HG03442 (cell line): ENCODE measurements at regions not wholly inside any gene's neighbourhood (a gene's known extent, or its start where the extent isn't known, plus 50 kb on each side); places are given as distances from the start of the nearest gene placed in this dataset.

Source experiments
- ATAC-seq: cut with Tn5 transposase; IDR thresholded peaks from one replicate; pipeline ENCODE4 v1.9.1; 2021; ENCODE audit warnings: mild to moderate bottlenecking, moderate library complexity; ENCODE audit not compliant: unreplicated experiment

DNA sequence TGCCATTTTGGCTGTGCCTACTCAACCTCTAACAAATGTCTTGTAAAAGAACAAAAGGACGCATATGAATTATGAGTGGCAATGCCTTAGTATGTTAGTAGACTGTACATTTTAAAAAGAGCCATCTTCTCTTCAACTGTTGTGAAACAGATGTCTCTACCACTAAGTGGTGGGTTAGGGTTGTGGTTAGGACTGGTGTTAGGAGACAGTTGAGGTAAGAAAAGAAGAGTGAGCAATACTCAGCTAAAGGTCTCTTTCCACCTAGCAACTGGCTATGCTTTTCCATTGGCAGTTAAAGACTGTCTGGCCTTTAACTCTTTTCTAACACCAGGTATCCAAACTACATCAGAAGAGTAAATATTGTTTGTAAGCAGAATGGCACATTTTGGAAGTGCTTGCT is 221.7 kb upstream of the TBC1D5 start:
- no peak for ATAC-seq

DNA sequence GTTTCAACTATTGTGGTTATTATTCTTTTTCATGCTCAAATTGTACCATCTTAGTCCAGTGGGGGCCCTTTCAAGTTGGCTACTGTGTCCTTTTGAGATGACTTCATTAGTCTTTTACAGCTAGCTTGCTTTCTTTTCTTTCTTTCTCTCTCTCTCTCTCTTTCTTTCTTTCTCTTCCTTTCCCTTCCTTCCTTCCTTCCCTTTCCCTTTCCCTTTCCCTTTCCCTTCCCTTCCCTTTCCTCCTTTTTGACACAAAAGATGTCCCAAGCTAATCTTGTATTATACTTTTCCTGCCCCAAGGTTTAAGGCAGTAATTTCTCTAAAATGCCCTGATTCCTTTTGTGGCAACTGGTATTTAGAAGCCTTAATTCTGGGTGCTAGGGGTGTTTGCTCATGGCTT is 213.0 kb upstream of the TBC1D5 start:
- ATAC-seq = no peak

DNA sequence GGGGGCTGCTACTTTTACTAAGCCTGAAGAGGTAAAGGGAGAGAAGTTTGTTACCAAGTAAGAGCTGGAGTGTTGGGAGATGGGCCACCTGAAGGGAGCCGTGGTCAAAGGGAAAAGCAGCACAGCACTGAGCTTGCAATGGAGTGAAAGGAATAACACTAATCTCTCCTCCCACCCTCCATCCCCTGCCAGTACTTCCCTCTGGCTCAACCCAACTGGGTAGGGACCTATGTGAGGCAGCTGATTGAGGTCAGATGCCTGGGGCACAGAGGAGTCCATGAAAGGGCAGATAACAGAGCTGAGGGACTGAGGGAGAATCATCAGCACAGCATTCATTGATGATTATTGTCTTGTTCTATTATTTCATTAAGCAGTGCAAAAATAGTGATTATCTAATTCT is 212.4 kb upstream of the TBC1D5 start:
- ATAC-seq = no peak

DNA sequence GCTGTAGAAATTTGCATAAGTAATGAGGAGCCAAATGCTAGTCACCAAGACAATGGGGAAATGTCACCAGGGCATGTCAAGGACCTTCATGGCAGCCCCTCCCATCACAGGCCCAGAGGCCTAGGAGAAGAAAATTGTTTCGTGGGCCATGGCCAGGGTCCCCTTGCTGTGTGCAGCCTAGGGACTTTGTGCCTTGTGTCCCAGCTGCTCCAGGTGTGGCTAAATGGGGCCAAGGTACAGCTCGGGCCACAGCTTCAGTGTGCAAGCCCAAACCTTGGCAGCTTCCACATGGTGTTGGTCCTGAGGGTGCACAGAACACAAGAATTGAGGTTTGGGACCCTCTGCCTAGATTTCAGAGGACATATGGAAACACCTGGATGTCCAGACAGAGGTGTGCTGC is 208.8 kb upstream of the TBC1D5 start:
- no peak for ATAC-seq

DNA sequence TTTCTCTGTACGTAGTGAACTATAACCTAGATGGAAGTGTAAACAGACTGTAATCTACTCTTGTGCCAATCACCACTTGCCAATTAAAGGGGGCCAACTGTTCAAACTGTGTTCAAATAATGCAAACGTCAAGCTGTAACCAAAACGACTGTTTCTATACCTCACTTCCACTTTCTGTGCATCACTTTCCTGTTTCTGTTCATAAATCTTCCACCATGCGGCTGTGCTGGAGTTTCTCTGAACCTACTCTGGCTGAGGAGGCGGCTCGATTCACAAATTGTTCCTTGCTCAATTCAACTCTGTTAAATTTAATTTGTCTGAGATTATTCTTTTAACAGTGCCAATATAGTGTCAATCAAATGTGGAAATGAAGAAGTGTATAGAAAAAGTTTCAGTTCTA is 206.7 kb upstream of the TBC1D5 start:
- ATAC-seq = no peak

DNA sequence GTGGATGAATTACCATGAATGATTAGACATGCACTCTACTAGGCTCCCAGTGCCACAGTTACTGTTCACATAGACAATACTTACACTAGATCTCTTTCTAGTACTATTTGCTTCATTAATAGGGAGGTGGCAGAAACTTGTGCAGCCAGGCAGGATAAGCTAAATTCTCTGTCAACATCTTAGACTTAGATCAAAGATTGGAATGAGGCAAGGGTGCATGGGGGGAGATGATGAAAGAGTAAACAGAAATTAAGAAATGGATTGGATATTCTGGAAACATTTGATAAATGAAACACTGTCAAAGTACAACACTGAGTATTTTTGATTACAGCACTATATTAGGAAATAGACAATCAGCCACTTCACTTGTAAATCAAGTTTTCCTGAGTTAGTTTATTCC is 205.4 kb upstream of the TBC1D5 start:
- no peak for ATAC-seq

DNA sequence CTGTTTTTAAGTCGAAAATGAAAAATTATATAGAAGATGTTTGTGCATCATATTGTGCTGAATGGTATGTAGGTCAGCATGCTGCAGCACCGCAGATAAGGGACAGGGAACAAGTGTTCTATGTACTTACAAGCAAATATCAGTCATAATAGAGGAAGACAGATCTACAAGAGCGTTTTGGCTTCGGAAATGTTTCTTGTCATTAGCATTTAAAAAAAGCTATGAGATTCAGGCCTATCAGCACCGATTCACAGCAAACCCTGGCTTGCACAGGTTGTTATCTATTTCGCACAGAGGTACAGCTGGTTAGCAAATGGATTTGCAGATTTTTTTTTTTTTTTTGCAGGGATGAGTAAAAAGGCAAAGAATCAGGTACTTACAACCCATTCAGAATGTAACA is 204.2 kb upstream of the TBC1D5 start:
- ATAC-seq = no peak

DNA sequence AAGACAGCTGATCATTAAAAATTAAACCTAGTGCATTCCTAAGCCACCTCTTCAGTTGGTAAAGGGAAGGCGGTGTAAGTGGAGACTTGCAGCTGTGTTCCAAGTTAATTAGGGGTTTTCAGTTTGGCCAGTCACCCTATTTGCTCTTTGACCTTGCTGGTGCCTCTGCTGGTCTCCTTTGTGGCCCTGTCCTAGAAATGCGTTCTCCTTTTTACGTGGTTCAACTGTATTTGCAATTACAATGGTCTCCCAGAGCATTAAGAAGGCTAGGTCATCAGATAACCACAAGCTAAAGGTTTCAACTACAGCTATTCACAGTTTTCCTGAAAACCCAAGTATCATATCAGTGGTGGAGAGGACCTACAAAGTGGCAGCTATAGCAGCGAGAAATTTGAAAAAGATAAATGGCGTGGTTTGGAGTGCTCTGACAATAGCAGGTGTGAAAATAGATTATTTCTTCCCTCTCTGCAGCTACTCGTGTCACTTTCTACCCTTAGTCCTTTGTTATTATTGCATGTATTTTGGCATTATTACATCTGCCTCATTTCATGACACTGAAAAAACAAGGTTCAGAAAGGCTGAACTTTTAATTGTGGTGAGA is 203.5 kb upstream of the TBC1D5 start:
- ATAC-seq = no peak

DNA sequence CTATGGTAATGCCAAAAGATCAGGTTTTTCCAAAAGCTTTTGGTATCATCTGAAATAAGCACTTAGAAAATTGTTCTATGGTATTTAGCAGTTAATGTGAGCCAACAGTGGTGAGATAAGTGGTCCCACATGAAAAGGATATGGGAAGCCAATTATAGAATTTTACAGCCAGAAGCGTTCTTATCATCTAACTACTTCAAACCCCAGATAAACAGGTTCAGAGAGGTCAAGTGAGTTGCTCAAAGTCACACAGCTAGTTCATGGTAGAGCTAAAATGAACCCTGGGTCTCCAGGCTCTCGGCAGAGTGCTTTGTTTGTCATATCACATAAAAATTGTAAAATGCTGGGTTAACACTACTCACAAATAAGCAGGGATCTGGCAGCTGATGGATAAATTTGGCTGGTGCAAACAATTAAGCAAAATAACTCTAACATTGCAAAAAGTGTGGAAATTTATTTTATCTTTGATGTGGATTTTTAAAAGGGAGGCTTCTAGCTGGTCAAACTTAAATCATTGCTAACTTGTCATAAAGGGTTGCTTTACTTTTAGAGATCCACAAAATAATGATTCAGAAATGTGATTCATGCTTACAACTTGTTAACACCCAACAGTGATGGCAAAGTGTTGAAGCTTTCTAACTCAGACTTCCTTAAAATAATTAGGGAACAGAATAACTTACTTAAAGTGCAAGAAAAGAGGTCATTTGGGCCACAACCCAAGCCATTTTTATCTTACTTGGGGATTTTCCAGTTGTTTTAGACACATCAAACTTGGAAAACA is 202.8 kb upstream of the TBC1D5 start:
- no peak for ATAC-seq

DNA sequence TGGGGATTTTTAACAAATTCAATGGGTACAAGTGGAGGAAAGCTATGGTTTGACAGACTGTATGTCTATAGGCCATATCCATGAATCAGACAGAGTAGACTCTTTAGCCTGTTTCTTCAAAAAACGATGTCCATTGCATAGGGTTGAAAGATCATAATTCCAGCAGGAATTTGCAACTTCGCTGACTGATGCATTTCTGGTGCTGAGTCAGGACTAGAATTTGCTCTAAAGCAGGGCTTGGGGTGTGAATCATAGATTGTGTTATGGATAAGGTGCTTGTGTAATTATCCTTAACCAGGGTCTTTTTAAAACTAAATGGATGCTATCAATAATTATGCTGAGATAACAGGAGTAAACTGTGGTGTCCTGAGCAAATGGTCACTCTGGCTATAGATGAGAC is 200.4 kb upstream of the TBC1D5 start:
- no peak for ATAC-seq

DNA sequence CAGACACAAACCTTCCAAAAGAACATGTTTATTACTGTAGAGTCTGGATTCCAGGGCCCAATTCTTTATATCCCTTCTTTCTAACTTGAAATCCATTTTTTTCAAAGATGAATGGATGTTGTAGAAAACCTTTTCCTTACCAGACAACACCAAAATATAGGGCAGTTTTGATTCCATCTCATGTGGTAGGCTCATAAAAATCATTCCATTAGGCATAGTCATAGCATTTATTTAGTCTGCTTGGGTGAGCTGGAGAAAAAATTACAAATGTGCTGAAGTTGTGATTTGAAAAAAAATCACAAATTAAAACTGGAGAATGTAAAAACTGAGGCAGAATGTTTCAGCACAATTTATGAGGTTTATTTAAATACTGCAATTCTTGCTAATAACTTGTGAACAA is 199.3 kb upstream of the TBC1D5 start:
- ATAC-seq = no peak

DNA sequence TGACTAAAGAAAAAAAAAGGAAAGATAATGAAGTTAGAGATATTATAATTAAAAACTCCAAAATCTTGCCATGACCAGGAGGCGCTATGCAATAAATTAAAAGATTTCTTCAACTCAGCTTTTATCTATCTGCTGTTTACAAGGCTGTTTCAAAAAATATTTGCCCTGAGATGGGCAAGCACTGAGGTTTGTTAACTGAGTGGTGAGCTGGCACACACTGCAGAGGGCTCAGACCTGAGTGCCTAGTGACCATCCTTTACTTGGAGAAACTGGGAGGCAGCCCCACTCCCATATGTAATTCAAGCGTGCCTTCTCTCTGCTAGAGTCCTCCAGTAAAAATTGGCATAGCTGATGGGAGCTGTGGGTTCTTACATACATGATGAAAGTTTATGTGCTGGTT is 198.7 kb upstream of the TBC1D5 start:
- ATAC-seq = no peak

DNA sequence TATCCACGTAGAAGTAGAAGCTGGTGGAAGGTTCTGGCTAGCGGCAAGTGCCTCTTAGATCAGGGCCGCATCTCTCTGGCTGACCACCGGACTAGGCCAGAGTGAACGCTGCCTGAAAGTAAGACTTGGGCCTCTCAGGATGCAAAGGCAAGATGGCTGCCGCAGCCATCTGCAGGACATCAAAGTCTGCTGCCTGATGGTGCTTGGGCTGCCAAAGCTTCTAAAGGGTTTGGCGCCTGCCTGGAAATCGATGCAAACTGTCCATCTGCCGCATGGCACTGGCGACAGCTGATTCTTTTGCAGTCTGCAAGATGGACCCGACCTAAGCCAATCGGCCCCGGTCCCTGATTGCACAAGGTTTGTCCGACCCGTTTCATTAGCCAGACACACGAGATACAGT is 196.7 kb upstream of the TBC1D5 start:
- ATAC-seq = no peak

DNA sequence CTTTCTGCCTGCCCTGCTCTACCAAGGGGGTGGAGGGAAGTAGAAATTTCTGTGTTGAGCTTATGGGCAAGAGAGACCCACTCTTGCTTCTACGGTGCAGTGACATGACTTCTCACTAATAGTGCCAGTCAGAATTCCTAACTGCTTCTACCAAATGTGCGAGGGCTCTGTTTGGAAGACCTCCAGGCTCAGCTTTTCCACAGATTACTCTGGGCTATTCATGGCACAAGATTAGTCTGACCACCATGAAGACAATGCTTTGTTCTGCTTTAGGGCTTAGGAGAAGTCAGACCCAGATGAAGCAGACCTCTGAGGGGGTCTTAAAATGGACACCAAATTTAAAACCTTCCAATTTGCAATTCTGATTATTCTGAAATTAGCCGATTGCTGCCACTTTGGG is 195.9 kb upstream of the TBC1D5 start:
- ATAC-seq = no peak

DNA sequence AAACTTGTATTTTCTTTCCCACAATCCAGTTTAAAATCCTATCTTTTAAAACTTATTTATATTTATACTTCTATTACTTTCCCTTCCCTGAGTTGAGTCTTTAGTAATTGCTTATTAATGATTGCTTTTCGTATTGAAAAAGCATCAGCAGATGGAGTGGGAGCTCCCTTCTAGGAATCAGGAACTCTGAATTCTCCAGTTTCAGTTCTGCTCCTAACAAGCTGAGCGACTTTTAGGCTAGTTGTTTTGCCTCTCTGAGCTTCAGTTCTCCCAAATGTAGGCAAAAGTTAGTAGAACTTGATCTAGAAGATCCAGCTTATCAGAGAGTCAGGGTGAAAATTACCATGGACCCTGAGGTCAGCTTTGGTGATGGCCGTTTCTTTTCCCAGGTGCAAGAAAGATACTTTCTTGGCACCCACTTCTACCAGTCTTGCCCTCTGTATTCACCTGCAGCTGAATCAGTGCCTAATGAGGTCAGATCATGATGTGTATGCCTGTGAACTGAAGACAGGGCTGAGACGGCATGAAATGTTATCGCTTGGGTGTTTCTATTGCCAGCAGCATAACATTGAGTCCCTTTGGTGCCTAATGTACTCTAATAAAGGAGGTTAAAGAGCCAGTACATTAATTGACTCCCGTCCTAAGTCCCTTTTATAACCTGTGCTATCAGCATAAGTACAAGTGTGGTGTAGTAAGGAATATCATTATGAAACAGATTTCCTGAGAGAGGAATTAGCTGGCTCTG is 194.5 kb upstream of the TBC1D5 start:
- no peak for ATAC-seq

DNA sequence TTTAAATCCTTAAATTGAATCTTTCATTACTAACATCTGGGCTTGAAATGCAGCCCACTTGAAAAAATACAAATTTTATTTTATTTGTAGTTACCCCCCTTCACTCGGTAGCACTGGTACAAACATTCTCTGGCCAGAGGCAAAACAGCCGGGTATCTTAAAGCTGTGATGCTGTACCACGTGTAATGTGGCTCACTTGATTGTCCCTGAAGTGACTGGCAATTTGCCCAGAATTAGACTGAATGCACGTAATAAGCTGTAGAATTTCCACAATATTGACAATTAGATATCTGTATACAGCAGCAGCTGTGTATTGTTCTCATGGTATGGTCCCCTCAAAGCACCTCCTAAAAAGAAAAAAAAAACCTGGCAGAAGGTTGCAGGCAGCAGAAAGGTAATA is 192.8 kb upstream of the TBC1D5 start:
- no peak for ATAC-seq

DNA sequence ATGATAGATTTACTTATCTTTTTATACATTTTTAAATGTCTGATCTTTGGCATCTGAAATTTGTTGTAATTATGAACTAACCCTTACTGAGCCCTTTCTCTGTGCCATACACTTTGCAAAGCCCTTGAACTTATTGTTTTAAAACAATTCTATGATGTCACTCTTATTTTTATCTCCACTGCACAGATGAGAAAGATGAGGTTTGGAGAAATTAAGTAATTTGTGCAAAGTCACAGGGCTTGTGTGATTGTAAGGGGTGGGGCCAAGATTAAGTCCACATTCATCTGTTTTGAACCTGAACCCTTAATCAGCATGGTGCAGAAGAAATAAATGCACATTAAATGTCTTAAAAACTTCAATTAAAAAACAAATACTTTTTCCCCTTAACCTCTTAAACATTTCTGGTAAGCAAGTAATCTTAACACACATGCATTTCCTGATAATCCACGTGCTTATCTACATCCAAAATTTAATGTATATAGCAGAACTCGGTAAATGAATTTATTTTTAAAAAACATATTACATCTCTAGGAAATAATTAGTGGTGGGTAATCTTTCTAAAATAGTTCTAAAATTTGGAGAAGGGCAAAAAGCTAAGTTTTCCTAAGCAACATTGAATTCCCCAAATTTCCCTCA is 189.8 kb upstream of the TBC1D5 start:
- no peak for ATAC-seq

DNA sequence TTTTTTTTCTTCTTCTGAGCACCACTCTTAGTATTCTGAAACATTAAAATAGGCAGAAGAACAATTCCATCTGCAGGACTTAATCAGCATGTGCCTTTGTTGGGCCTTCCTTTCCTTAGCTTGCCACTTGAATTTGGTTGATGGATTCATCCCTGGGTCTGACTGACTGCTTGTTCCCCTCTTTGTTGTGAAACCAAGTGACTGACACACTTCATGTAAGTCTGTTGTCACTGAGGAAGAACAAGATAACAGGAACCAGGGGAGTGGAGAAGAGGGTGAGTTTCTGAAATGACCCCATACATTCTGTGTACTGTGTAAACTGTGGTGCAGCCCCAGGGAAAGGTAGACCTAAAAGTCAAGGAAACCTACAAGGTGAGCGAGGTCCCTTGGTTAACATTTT is 188.7 kb upstream of the TBC1D5 start:
- no peak for ATAC-seq

DNA sequence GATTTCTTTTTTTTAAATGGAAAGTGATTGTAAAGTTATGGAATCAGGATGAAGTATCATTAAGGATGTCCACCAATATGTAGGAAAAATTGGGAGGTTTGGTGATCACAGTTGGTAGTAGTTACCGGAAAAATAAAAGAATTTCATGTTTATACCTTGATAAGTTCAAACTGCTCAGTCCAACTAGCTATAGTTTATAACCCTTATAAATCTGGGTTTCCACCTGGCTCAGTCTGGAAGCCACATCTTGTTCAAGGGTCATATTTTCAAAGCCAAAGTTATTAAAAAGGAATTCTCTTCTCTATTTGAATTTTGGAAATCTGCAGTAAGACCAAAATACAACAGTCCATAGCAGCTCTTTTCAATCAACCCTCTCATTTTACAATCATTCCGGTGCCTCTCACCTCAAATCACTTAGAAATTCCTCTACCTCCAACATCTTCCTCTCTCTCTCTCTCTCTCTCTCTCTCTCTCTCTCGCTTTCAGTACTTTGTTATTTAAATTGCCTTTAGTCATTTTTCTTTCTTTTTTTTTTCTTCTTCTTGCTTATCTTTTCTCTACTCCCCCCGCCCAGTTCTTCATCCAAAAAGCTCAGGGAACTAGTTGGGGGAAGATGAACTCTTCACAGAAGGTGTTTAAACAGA is 186.2 kb upstream of the TBC1D5 start:
- ATAC-seq = no peak

DNA sequence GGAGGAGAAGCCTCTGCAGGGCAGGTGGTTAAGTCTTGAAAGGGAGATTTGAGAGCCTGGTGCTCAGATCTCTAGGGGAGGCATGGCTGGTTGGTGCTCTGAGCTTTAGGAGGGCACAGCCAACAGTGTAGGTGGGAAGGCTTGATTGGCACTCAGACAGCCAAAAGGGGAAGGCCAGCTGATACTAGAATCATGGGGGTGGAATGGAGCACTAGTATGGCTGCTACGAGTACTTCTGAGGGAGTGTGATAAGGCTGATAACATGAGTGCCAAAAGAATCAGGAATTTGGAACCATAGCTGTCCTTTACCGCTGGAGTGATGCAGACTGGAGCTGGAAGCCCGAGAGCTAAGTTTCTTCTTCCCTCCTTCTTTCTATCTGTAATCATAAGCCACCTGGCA is 184.6 kb upstream of the TBC1D5 start:
- ATAC-seq = no peak

DNA sequence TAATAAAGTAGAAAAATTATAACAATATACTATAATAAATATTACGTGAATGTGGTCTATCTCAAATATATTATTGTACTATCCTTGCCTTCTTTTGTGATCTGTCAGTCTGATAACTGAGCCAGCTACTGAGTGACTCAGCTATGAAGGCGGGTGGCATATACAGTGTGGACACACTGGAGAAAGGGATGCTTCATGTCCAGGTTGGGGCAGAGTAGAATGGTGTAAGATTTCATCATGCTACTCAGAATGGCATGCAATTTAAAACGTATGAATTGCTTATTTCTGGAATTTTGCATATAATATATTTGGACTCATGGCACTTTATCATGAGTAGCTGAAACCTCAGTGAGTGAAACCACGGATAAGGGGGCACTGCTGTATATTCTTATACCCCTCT is 172.9 kb upstream of the TBC1D5 start:
- no peak for ATAC-seq
